ENCODE measurements at regions not wholly inside any gene's neighbourhood (a gene's known extent, or its start where the extent isn't known, plus 50 kb on each side); places are given as distances from the start of the nearest gene placed in this dataset.

- WGBS (ENCODE audit: insufficient coverage), result no CpG with 5 or more reads among the region's 2 CpGs
- H3K27ac Mint-ChIP-seq, result no peak overlapping the region
- H3K27me3 ChIP-seq (replicated peaks in 1 of 2; ENCODE audit: control insufficient read depth in 2 of 2, extremely low read depth in 1 of 2, insufficient read depth in 2 of 2, low read length in 1 of 2), result peaks cover 0 to 9% of the 10 kb centered on the region in 2 experiments
- H3K27me3 Mint-ChIP-seq, result peaks cover 0 to 4% of the 10 kb centered on the region in 2 donors
- peaks cover 2% of the 10 kb centered on the region for H3K9me3 ChIP-seq
- H3K4me3 Mint-ChIP-seq, result no peak overlapping the region
- DNase-seq (no peak), ATAC-seq (replicated peaks in 1 of 4) (no peak)
- H3K4me1 ChIP-seq (ENCODE audit: control insufficient read depth in 1 of 2, extremely low read depth in 1 of 2, insufficient read depth in 2 of 2, low read length in 2 of 2), result no peaks in the 10 kb centered on the region
- POLR2A ChIA-PET, result no interaction called here
- no peaks in the 10 kb centered on the region for H3K36me3 ChIP-seq (ENCODE audit: control insufficient read depth in 2 of 2, extremely low read depth in 1 of 2, insufficient read depth in 1 of 2, low read length in 1 of 2)
- H3K4me1 Mint-ChIP-seq, result no peaks in the 10 kb centered on the region
- H3K36me3 Mint-ChIP-seq, result no peaks in the 10 kb centered on the region
- CTCF ChIA-PET, result no interaction called here
- peaks cover 0 to 15% (median 7%) of the 10 kb centered on the region in 3 donors for H3K9me3 Mint-ChIP-seq
- H3K4me3 ChIP-seq (ENCODE audit: control insufficient read depth in 1 of 2, extremely low read depth in 1 of 2, low read length in 1 of 2), result no peak overlapping the region
- no peak overlapping the region for H3K27ac ChIP-seq (ENCODE audit: low read length)
Observed at GRCh38 chr1:223445402-223445801, 52.2 kb downstream of the CCDC185 start.

DNA sequence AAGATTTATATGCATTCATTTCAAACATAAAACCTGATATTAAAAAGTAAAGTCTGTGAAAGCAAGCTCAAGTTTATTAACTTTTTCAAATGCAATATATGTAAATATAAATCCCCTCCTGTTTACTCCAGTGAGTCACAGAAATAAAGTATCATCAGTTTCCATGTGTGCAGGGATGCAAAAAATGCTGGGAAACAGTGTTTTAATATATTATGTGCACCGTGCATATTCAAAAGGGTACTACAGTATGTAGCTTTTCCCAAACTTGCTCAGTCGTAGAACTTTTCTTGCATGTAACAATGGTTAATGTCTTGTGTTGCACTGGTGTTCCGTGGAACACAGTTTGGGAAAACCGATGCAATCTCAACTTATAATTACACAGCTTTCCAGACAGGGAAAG lies 60.7 kb downstream of the CCDC185 start:
- no peak for ATAC-seq (replicated peaks in 1 of 4)
- no peaks in the 10 kb centered on the region for H3K36me3 ChIP-seq (ENCODE audit: control insufficient read depth in 2 of 2, extremely low read depth in 1 of 2, insufficient read depth in 1 of 2, low read length in 1 of 2)
- Mint-ChIP-seq H3K9me3 (peaks cover 0 to 2% (median 0%) of the 10 kb centered on the region in 3 donors), H3K27ac (no peak overlapping the region), H3K4me1 (no peaks in the 10 kb centered on the region), H3K27me3 (no peaks in the 10 kb centered on the region), H3K36me3 (no peaks in the 10 kb centered on the region), H3K4me3 (no peak overlapping the region)
- no peaks in the 10 kb centered on the region for H3K9me3 ChIP-seq
- CTCF ChIA-PET, result no interaction called here
- H3K4me1 ChIP-seq (ENCODE audit: control insufficient read depth in 1 of 2, extremely low read depth in 1 of 2, insufficient read depth in 2 of 2, low read length in 2 of 2), result no peaks in the 10 kb centered on the region
- no peak overlapping the region for H3K27ac ChIP-seq (ENCODE audit: low read length)
- WGBS (ENCODE audit: insufficient coverage), result no CpG with 5 or more reads among the region's 4 CpGs
- POLR2A ChIA-PET, result no interaction called here
- H3K27me3 ChIP-seq (replicated peaks in 1 of 2; ENCODE audit: control insufficient read depth in 2 of 2, extremely low read depth in 1 of 2, insufficient read depth in 2 of 2, low read length in 1 of 2), result no peaks in the 10 kb centered on the region
- H3K4me3 ChIP-seq (ENCODE audit: control insufficient read depth in 1 of 2, extremely low read depth in 1 of 2, low read length in 1 of 2), result no peak overlapping the region
- DNase-seq, result no peak

DNA sequence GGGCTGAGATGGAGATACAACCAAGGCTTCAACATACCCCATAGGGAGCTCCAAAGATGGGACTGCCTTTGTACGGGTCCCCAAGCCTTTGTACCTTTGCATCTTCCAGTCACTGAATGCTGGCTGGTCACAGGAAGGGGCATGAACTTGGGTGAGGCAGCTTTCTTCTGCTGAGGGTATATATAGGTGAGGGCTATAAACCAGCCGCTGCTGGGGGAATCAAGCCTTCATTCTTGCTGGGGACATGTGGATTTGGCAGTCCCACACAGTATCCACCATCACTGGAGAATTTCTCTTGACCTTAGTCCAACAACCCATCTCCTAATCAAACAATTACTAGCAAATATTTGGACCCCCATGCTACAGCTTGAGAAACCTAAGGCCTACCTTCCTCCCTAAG lies 61.7 kb downstream of the CCDC185 start:
- Histone ChIP-seq H3K4me1 (ENCODE audit: control insufficient read depth in 1 of 2, extremely low read depth in 1 of 2, insufficient read depth in 2 of 2, low read length in 2 of 2) (no peaks in the 10 kb centered on the region), H3K27ac (ENCODE audit: low read length) (no peak overlapping the region), H3K9me3 (no peaks in the 10 kb centered on the region), H3K36me3 (ENCODE audit: control insufficient read depth in 2 of 2, extremely low read depth in 1 of 2, insufficient read depth in 1 of 2, low read length in 1 of 2) (no peaks in the 10 kb centered on the region), H3K27me3 (replicated peaks in 1 of 2; ENCODE audit: control insufficient read depth in 2 of 2, extremely low read depth in 1 of 2, insufficient read depth in 2 of 2, low read length in 1 of 2) (no peaks in the 10 kb centered on the region), H3K4me3 (ENCODE audit: control insufficient read depth in 1 of 2, extremely low read depth in 1 of 2, low read length in 1 of 2) (no peak overlapping the region)
- H3K27me3 Mint-ChIP-seq, result no peaks in the 10 kb centered on the region
- ChIA-PET POLR2A (no interaction called here), CTCF (no interaction called here)
- no peak overlapping the region for H3K4me3 Mint-ChIP-seq
- no peak overlapping the region for H3K27ac Mint-ChIP-seq
- H3K4me1 Mint-ChIP-seq, result no peaks in the 10 kb centered on the region
- WGBS (ENCODE audit: insufficient coverage), result no CpG with 5 or more reads among the region's 2 CpGs
- DNase-seq (no peak), ATAC-seq (replicated peaks in 1 of 4) (no peak)
- no peaks in the 10 kb centered on the region for H3K36me3 Mint-ChIP-seq
- H3K9me3 Mint-ChIP-seq, result peaks cover 0 to 2% (median 0%) of the 10 kb centered on the region in 3 donors

DNA sequence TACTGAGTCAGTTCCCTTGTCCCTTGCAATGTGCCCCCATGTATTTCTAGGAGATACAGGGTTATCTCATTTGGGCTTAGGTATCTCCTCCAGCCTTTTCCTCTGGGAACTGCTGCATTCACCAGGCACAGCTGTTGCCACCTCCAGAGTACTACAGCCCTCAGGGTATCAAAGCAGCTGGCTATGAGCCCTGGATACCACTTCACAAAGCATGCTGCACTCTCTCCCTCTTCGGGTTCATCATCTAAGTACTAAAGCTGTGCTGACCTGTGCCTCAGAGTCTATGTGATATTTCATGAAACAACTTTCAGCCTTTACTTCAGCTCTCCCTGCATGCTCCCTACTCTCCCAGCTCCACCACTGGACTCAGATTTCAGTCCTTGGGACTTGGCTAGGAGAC lies 62.3 kb downstream of the CCDC185 start:
- ATAC-seq (replicated peaks in 1 of 4), result no peak

GRCh38 chr1:223456747-223457146 lies 63.5 kb downstream of the CCDC185 start:
- 76% methylated on average over 4 of the region's 4 CpGs for WGBS (ENCODE audit: insufficient coverage)
- no peaks in the 10 kb centered on the region for H3K4me1 Mint-ChIP-seq
- DNase-seq (no peak), ATAC-seq (replicated peaks in 1 of 4) (no peak)
- no peak overlapping the region for H3K27ac Mint-ChIP-seq
- CTCF ChIA-PET, result no interaction called here
- no peaks in the 10 kb centered on the region for H3K4me1 ChIP-seq (ENCODE audit: control insufficient read depth in 1 of 2, extremely low read depth in 1 of 2, insufficient read depth in 2 of 2, low read length in 2 of 2)
- H3K36me3 Mint-ChIP-seq, result no peaks in the 10 kb centered on the region
- H3K27me3 Mint-ChIP-seq, result no peaks in the 10 kb centered on the region
- H3K9me3 ChIP-seq, result no peaks in the 10 kb centered on the region
- peaks cover 0 to 2% (median 0%) of the 10 kb centered on the region in 3 donors for H3K9me3 Mint-ChIP-seq
- H3K4me3 Mint-ChIP-seq, result no peak overlapping the region
- H3K27me3 ChIP-seq (replicated peaks in 1 of 2; ENCODE audit: control insufficient read depth in 2 of 2, extremely low read depth in 1 of 2, insufficient read depth in 2 of 2, low read length in 1 of 2), result peaks cover 0 to 3% of the 10 kb centered on the region in 2 experiments
- no peak overlapping the region for H3K4me3 ChIP-seq (ENCODE audit: control insufficient read depth in 1 of 2, extremely low read depth in 1 of 2, low read length in 1 of 2)
- POLR2A ChIA-PET, result no interaction called here
- H3K27ac ChIP-seq (ENCODE audit: low read length), result no peak overlapping the region
- no peaks in the 10 kb centered on the region for H3K36me3 ChIP-seq (ENCODE audit: control insufficient read depth in 2 of 2, extremely low read depth in 1 of 2, insufficient read depth in 1 of 2, low read length in 1 of 2)

More for the DNA sequence above, 62.3 kb downstream of the CCDC185 start:
- ChIA-PET CTCF (no interaction called here), POLR2A (no interaction called here)
- Mint-ChIP-seq H3K4me1 (no peaks in the 10 kb centered on the region), H3K4me3 (no peak overlapping the region), H3K27ac (no peak overlapping the region), H3K27me3 (no peaks in the 10 kb centered on the region), H3K9me3 (peaks cover 0 to 2% (median 0%) of the 10 kb centered on the region in 3 donors), H3K36me3 (no peaks in the 10 kb centered on the region)
- no peaks in the 10 kb centered on the region for H3K4me1 ChIP-seq (ENCODE audit: control insufficient read depth in 1 of 2, extremely low read depth in 1 of 2, insufficient read depth in 2 of 2, low read length in 2 of 2)
- H3K27ac ChIP-seq (ENCODE audit: low read length), result no peak overlapping the region
- H3K9me3 ChIP-seq, result no peaks in the 10 kb centered on the region
- H3K36me3 ChIP-seq (ENCODE audit: control insufficient read depth in 2 of 2, extremely low read depth in 1 of 2, insufficient read depth in 1 of 2, low read length in 1 of 2), result no peaks in the 10 kb centered on the region
- WGBS (ENCODE audit: insufficient coverage), result no CpG with 5 or more reads among the region's 1 CpG
- no peak for DNase-seq
- H3K27me3 ChIP-seq (replicated peaks in 1 of 2; ENCODE audit: control insufficient read depth in 2 of 2, extremely low read depth in 1 of 2, insufficient read depth in 2 of 2, low read length in 1 of 2), result no peaks in the 10 kb centered on the region
- H3K4me3 ChIP-seq (ENCODE audit: control insufficient read depth in 1 of 2, extremely low read depth in 1 of 2, low read length in 1 of 2), result no peak overlapping the region

- Histone ChIP-seq H3K27me3 (replicated peaks in 1 of 2; ENCODE audit: control insufficient read depth in 2 of 2, extremely low read depth in 1 of 2, insufficient read depth in 2 of 2, low read length in 1 of 2) (peaks cover 0 to 3% of the 10 kb centered on the region in 2 experiments), H3K36me3 (ENCODE audit: control insufficient read depth in 2 of 2, extremely low read depth in 1 of 2, insufficient read depth in 1 of 2, low read length in 1 of 2) (no peaks in the 10 kb centered on the region), H3K4me3 (ENCODE audit: control insufficient read depth in 1 of 2, extremely low read depth in 1 of 2, low read length in 1 of 2) (no peak overlapping the region), H3K4me1 (ENCODE audit: control insufficient read depth in 1 of 2, extremely low read depth in 1 of 2, insufficient read depth in 2 of 2, low read length in 2 of 2) (no peaks in the 10 kb centered on the region), H3K9me3 (no peaks in the 10 kb centered on the region), H3K27ac (ENCODE audit: low read length) (no peak overlapping the region)
- POLR2A ChIA-PET, result no interaction called here
- 63% methylated on average over 1 of the region's 4 CpGs for WGBS (ENCODE audit: insufficient coverage)
- no peak overlapping the region for H3K4me3 Mint-ChIP-seq
- no peaks in the 10 kb centered on the region for H3K36me3 Mint-ChIP-seq
- ATAC-seq (replicated peaks in 1 of 4) (no peak), DNase-seq (no peak)
- H3K27ac Mint-ChIP-seq, result no peak overlapping the region
- no peaks in the 10 kb centered on the region for H3K4me1 Mint-ChIP-seq
- H3K9me3 Mint-ChIP-seq, result no peaks in the 10 kb centered on the region
- H3K27me3 Mint-ChIP-seq, result no peaks in the 10 kb centered on the region
- CTCF ChIA-PET, result no interaction called here
Observed at GRCh38 chr1:223460566-223461189, 67.5 kb downstream of the CCDC185 start.

Data from T-cell (primary cell).